ENCODE measurements at regions not wholly inside any gene's neighbourhood (a gene's known extent, or its start where the extent isn't known, plus 50 kb on each side); places are given as distances from the start of the nearest gene placed in this dataset.

GRCh38 chr7:26950889-26951288 is 86.5 kb upstream of the SKAP2 start:
- TF ChIP-seq CTCF (IDR thresholded peaks at IDR 0.05) (no peak), POLR2A (IDR thresholded peaks at IDR 0.05) (no peak)
